ENCODE measurements at regions not wholly inside any gene's neighbourhood (a gene's known extent, or its start where the extent isn't known, plus 50 kb on each side); places are given as distances from the start of the nearest gene placed in this dataset.
"Not testable (repeated sequence)": the region's sequence is repeated elsewhere in the genome, so short reads cannot be mapped to it uniquely, and the experiment has no call there.

GRCh38 chr3:26894443-26894842 is 271.9 kb downstream of the LRRC3B start:
- no peak for TF ChIP-seq CTCF (IDR thresholded peaks at IDR 0.05; ENCODE audit: insufficient read depth, low read length, poor library complexity, severe bottlenecking)
- no peaks in the 10 kb centered on the region for H3K27me3 ChIP-seq (ENCODE audit: control insufficient read depth, insufficient read depth, low read length)
- no peak for DNase-seq (ENCODE audit: low read depth)

GRCh38 chr3:26915208-26915607 is 292.6 kb downstream of the LRRC3B start:
- no peak for TF ChIP-seq CTCF (IDR thresholded peaks at IDR 0.05; ENCODE audit: insufficient read depth, low read length, poor library complexity, severe bottlenecking)

More at GRCh38 chr3:26894443-26894842, 271.9 kb downstream of the LRRC3B start:
- Histone ChIP-seq H3K4me3 (ENCODE audit: low read depth, low read length) (no peak overlapping the region), H3K36me3 (ENCODE audit: control insufficient read depth, insufficient read depth, low read length) (no peaks in the 10 kb centered on the region)

GRCh38 chr3:26920646-26921478 is 298.3 kb downstream of the LRRC3B start:
- TF ChIP-seq CTCF (IDR thresholded peaks at IDR 0.05; ENCODE audit: insufficient read depth, low read length, poor library complexity, severe bottlenecking): no peak
- DNase-seq (ENCODE audit: low read depth): no peak

More at GRCh38 chr3:26915208-26915607, 292.6 kb downstream of the LRRC3B start:
- no peaks in the 10 kb centered on the region for H3K27me3 ChIP-seq (ENCODE audit: control insufficient read depth, insufficient read depth, low read length)
- no peaks in the 10 kb centered on the region for H3K36me3 ChIP-seq (ENCODE audit: control insufficient read depth, insufficient read depth, low read length)
- H3K4me3 ChIP-seq (ENCODE audit: low read depth, low read length): no peak overlapping the region
- DNase-seq (ENCODE audit: low read depth): no peak

DNA sequence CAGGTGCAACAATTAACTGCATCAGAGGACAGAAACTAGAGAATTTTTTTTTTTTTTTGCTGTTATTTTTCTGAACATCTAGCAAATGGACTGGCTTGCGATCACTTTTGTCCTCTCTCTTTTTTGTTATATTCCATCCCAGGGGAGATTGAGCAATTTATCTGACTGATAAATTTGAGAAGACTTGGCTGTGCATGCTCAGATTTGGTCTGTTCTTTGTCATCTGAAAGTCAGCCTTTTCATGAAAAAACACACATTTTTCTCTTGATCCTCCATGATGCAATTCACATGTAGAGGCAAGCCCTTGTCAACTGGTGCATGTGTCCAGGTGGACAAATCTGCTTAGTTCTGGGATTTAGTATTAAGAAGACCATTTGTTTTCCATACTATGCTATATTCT is 309.3 kb downstream of the LRRC3B start:
- H3K4me3 ChIP-seq (ENCODE audit: low read depth, low read length): no peak overlapping the region
- TF ChIP-seq CTCF (IDR thresholded peaks at IDR 0.05; ENCODE audit: insufficient read depth, low read length, poor library complexity, severe bottlenecking): no peak
- no peak for DNase-seq (ENCODE audit: low read depth)
- H3K36me3 ChIP-seq (ENCODE audit: control insufficient read depth, insufficient read depth, low read length): no peaks in the 10 kb centered on the region
- H3K27me3 ChIP-seq (ENCODE audit: control insufficient read depth, insufficient read depth, low read length): no peaks in the 10 kb centered on the region

More at GRCh38 chr3:26920646-26921478, 298.3 kb downstream of the LRRC3B start:
- H3K36me3 ChIP-seq (ENCODE audit: control insufficient read depth, insufficient read depth, low read length): no peaks in the 10 kb centered on the region
- H3K4me3 ChIP-seq (ENCODE audit: low read depth, low read length): no peak overlapping the region
- H3K27me3 ChIP-seq (ENCODE audit: control insufficient read depth, insufficient read depth, low read length): no peaks in the 10 kb centered on the region

DNA sequence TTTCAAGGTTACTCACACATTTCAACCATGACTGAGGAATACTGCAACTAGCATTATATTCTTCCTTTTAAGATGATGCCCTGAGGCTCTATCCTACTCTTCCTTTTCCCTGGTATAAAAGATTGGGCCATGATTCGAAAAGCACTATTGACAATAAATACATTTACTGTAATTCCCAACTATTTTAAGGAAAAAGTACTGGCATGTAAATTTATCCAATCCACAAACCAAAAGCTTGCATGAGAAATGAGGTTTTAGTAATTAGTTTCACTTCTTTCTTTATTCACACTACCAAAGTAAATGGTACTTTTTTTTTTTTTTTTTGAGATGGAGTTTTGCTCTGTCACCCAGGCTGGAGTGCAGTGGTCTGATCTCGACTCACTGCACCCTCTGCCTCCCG is 310.2 kb downstream of the LRRC3B start:
- Histone ChIP-seq H3K27me3 (ENCODE audit: control insufficient read depth, insufficient read depth, low read length) (no peaks in the 10 kb centered on the region), H3K4me3 (ENCODE audit: low read depth, low read length) (no peak overlapping the region), H3K36me3 (ENCODE audit: control insufficient read depth, insufficient read depth, low read length) (no peaks in the 10 kb centered on the region)
- no peak for DNase-seq (ENCODE audit: low read depth)
- TF ChIP-seq CTCF (IDR thresholded peaks at IDR 0.05; ENCODE audit: insufficient read depth, low read length, poor library complexity, severe bottlenecking): no peak

DNA sequence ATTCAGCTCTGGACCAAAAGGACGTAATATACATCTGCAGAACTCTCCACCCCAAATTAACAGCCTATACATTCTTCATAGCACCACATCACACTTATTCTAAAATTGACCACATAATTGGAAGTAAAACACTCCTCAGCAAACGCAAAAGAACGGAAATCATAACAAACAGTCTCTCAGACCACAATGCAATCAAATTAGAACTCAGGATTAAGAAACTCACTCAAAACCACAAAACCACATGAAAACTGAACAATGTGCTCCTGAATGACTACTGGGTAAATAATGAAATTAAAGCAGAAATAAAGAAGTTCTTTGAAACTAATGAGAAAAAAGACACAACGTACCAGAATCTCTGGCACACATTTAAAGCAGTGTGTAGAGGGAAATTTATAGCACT is 322.9 kb downstream of the LRRC3B start:
- not testable (repeated sequence) for H3K4me3 ChIP-seq (ENCODE audit: low read depth, low read length); H3K36me3 ChIP-seq (ENCODE audit: control insufficient read depth, insufficient read depth, low read length); H3K27me3 ChIP-seq (ENCODE audit: control insufficient read depth, insufficient read depth, low read length); DNase-seq (ENCODE audit: low read depth)

All from kidney epithelial cell (primary cell).